IMR-90 (cell line): ENCODE measurements at regions not wholly inside any gene's neighbourhood (a gene's known extent, or its start where the extent isn't known, plus 50 kb on each side); places are given as distances from the start of the nearest gene placed in this dataset.

Experiments
- BHLHE40 ChIP-seq: fragments of 150-350 bp; IDR thresholded peaks from 2 replicates; pipeline ENCODE4 v1.6.1; 2016; ENCODE audit warnings: mild to moderate bottlenecking, low read depth, low read length
- CEBPB ChIP-seq: IDR thresholded peaks from 2 replicates; pipeline ENCODE4 v1.6.1; 2012; ENCODE audit warnings: low read depth, low read length, improper control_type of control experiment
- CTCF ChIP-seq: conservative IDR thresholded peaks from 2 replicates; pipeline ENCODE4 v1.5.1; 2012; ENCODE audit warnings: mild to moderate bottlenecking, low read depth, low read length, improper control_type of control experiment

GRCh38 chr13:74202129-74202813, 68.1 kb upstream of the KLF12 start:
- TF ChIP-seq BHLHE40 (no peak), CEBPB (no peak), CTCF (no peak)
